Adrenal gland (tissue), 5 donors: ENCODE measurements at regions not wholly inside any gene's neighbourhood (a gene's known extent, or its start where the extent isn't known, plus 50 kb on each side); places are given as distances from the start of the nearest gene placed in this dataset.

ENCODE experiments used
- CTCF ChIP-seq, 6 experiments: fragments of 450-650 bp in 4 of 6; fragments of 200-600 bp in 2 of 6; sonication (generic) in 1 of 6; IDR thresholded peaks; 1 replicate in 5 of 6; 2 replicates in 1 of 6; pipeline versions ENCODE4 v1.5.1 to v1.8.0; 2016 to 2021; ENCODE audit warnings: antibody characterized with exemption in 6 of 6, mild to moderate bottlenecking in 2 of 6, moderate library complexity in 1 of 6
- POLR2A ChIP-seq, 2 donors: fragments of 450-650 bp; IDR thresholded peaks; one replicate each; pipeline ENCODE4 v1.6.1; 2017; ENCODE audit warnings: antibody characterized with exemption in 2 of 2, mild to moderate bottlenecking in 2 of 2, moderate library complexity in 1 of 2
- donor health status: DM: no; HTN: no; CAD: no.

GRCh38 chrX:83630662-83631061 lies 122.6 kb downstream of the POU3F4 start:
- no peak for TF ChIP-seq CTCF (IDR thresholded peaks at IDR 0.05)
- TF ChIP-seq POLR2A (IDR thresholded peaks at IDR 0.05) = no peak
